ENCODE measurements at regions not wholly inside any gene's neighbourhood (a gene's known extent, or its start where the extent isn't known, plus 50 kb on each side); places are given as distances from the start of the nearest gene placed in this dataset.
"Not testable (repeated sequence)": the region's sequence is repeated elsewhere in the genome, so short reads cannot be mapped to it uniquely, and the experiment has no call there.

- Histone ChIP-seq H3K9me3 (ENCODE audit: control insufficient read depth in 1 of 2, low read length in 2 of 2) (peaks cover 4 to 18% of the 10 kb centered on the region in 2 donors), H3K27ac (ENCODE audit: low read length) (no peak overlapping the region), H3K4me1 (ENCODE audit: control insufficient read depth in 1 of 2, insufficient read depth in 2 of 2, low read length in 2 of 2) (no peaks in the 10 kb centered on the region), H3K27me3 (ENCODE audit: low read depth, low read length) (no peaks in the 10 kb centered on the region), H3K36me3 (ENCODE audit: control insufficient read depth in 1 of 2, insufficient read depth in 2 of 2, low read length in 2 of 2) (no peaks in the 10 kb centered on the region), H3K4me3 (ENCODE audit: low read depth in 1 of 2, low read length in 2 of 2) (no peak overlapping the region)
Measured at GRCh38 chr7:113267885-113268284, 149.5 kb upstream of the SMIM30 start.

GRCh38 chr7:113267271-113267670, 148.9 kb upstream of the SMIM30 start:
- no peaks in the 10 kb centered on the region for H3K27me3 ChIP-seq (ENCODE audit: low read depth, low read length)
- peaks cover 4 to 12% of the 10 kb centered on the region in 2 donors for H3K9me3 ChIP-seq (ENCODE audit: control insufficient read depth in 1 of 2, low read length in 2 of 2)
- no peaks in the 10 kb centered on the region for H3K4me1 ChIP-seq (ENCODE audit: control insufficient read depth in 1 of 2, insufficient read depth in 2 of 2, low read length in 2 of 2)
- H3K27ac ChIP-seq (ENCODE audit: low read length) = no peak overlapping the region
- no peak overlapping the region for H3K4me3 ChIP-seq (ENCODE audit: low read depth in 1 of 2, low read length in 2 of 2)
- H3K36me3 ChIP-seq (ENCODE audit: control insufficient read depth in 1 of 2, insufficient read depth in 2 of 2, low read length in 2 of 2) = no peaks in the 10 kb centered on the region

GRCh38 chr7:113263749-113264148, 145.4 kb upstream of the SMIM30 start:
- Histone ChIP-seq H3K27ac (ENCODE audit: low read length) (no peak overlapping the region), H3K4me1 (ENCODE audit: control insufficient read depth in 1 of 2, insufficient read depth in 2 of 2, low read length in 2 of 2) (no peaks in the 10 kb centered on the region), H3K36me3 (ENCODE audit: control insufficient read depth in 1 of 2, insufficient read depth in 2 of 2, low read length in 2 of 2) (no peaks in the 10 kb centered on the region), H3K27me3 (ENCODE audit: low read depth, low read length) (no peaks in the 10 kb centered on the region), H3K4me3 (ENCODE audit: low read depth in 1 of 2, low read length in 2 of 2) (no peak overlapping the region), H3K9me3 (ENCODE audit: control insufficient read depth in 1 of 2, low read length in 2 of 2) (peaks cover under 1 to 1% of the 10 kb centered on the region in 2 donors)

- H3K4me3 ChIP-seq (ENCODE audit: low read depth in 1 of 2, low read length in 2 of 2); H3K27me3 ChIP-seq (ENCODE audit: low read depth, low read length); H3K9me3 ChIP-seq (ENCODE audit: control insufficient read depth in 1 of 2, low read length in 2 of 2); H3K36me3 ChIP-seq (ENCODE audit: control insufficient read depth in 1 of 2, insufficient read depth in 2 of 2, low read length in 2 of 2); H3K27ac ChIP-seq (ENCODE audit: low read length); H3K4me1 ChIP-seq (ENCODE audit: control insufficient read depth in 1 of 2, insufficient read depth in 2 of 2, low read length in 2 of 2): not testable (repeated sequence)
Measured at GRCh38 chr7:113263215-113263742, 144.9 kb upstream of the SMIM30 start.

GRCh38 chr7:113256883-113257531, 138.7 kb upstream of the SMIM30 start:
- H3K27me3 ChIP-seq (ENCODE audit: low read depth, low read length) = no peaks in the 10 kb centered on the region
- no peak overlapping the region for H3K27ac ChIP-seq (ENCODE audit: low read length)
- H3K4me1 ChIP-seq (ENCODE audit: control insufficient read depth in 1 of 2, insufficient read depth in 2 of 2, low read length in 2 of 2) = no peaks in the 10 kb centered on the region
- H3K4me3 ChIP-seq (ENCODE audit: low read depth in 1 of 2, low read length in 2 of 2) = no peak overlapping the region
- H3K9me3 ChIP-seq (ENCODE audit: control insufficient read depth in 1 of 2, low read length in 2 of 2) = no peaks in the 10 kb centered on the region
- H3K36me3 ChIP-seq (ENCODE audit: control insufficient read depth in 1 of 2, insufficient read depth in 2 of 2, low read length in 2 of 2) = no peaks in the 10 kb centered on the region

- Histone ChIP-seq H3K4me3 (ENCODE audit: low read depth in 1 of 2, low read length in 2 of 2) (no peak overlapping the region), H3K27ac (ENCODE audit: low read length) (no peak overlapping the region), H3K36me3 (ENCODE audit: control insufficient read depth in 1 of 2, insufficient read depth in 2 of 2, low read length in 2 of 2) (no peaks in the 10 kb centered on the region), H3K9me3 (ENCODE audit: control insufficient read depth in 1 of 2, low read length in 2 of 2) (no peaks in the 10 kb centered on the region), H3K27me3 (ENCODE audit: low read depth, low read length) (no peaks in the 10 kb centered on the region), H3K4me1 (ENCODE audit: control insufficient read depth in 1 of 2, insufficient read depth in 2 of 2, low read length in 2 of 2) (no peaks in the 10 kb centered on the region)
Measured at GRCh38 chr7:113247198-113247597, 128.8 kb upstream of the SMIM30 start.

- Histone ChIP-seq H3K27ac (ENCODE audit: low read length) (no peak overlapping the region), H3K4me3 (ENCODE audit: low read depth in 1 of 2, low read length in 2 of 2) (no peak overlapping the region), H3K9me3 (ENCODE audit: control insufficient read depth in 1 of 2, low read length in 2 of 2) (no peaks in the 10 kb centered on the region), H3K36me3 (ENCODE audit: control insufficient read depth in 1 of 2, insufficient read depth in 2 of 2, low read length in 2 of 2) (no peaks in the 10 kb centered on the region), H3K4me1 (ENCODE audit: control insufficient read depth in 1 of 2, insufficient read depth in 2 of 2, low read length in 2 of 2) (no peaks in the 10 kb centered on the region), H3K27me3 (ENCODE audit: low read depth, low read length) (no peaks in the 10 kb centered on the region)
Measured at GRCh38 chr7:113246738-113247137, 128.4 kb upstream of the SMIM30 start.

- no peaks in the 10 kb centered on the region for H3K9me3 ChIP-seq (ENCODE audit: control insufficient read depth in 1 of 2, low read length in 2 of 2)
- H3K4me1 ChIP-seq (ENCODE audit: control insufficient read depth in 1 of 2, insufficient read depth in 2 of 2, low read length in 2 of 2) = no peaks in the 10 kb centered on the region
- no peak overlapping the region for H3K27ac ChIP-seq (ENCODE audit: low read length)
- no peaks in the 10 kb centered on the region for H3K27me3 ChIP-seq (ENCODE audit: low read depth, low read length)
- no peaks in the 10 kb centered on the region for H3K36me3 ChIP-seq (ENCODE audit: control insufficient read depth in 1 of 2, insufficient read depth in 2 of 2, low read length in 2 of 2)
- no peak overlapping the region for H3K4me3 ChIP-seq (ENCODE audit: low read depth in 1 of 2, low read length in 2 of 2)
Measured at GRCh38 chr7:113232885-113233284, 114.5 kb upstream of the SMIM30 start.

- Histone ChIP-seq H3K9me3 (ENCODE audit: control insufficient read depth in 1 of 2, low read length in 2 of 2) (peaks cover 0 to 4% of the 10 kb centered on the region in 2 donors), H3K36me3 (ENCODE audit: control insufficient read depth in 1 of 2, insufficient read depth in 2 of 2, low read length in 2 of 2) (no peaks in the 10 kb centered on the region), H3K4me1 (ENCODE audit: control insufficient read depth in 1 of 2, insufficient read depth in 2 of 2, low read length in 2 of 2) (no peaks in the 10 kb centered on the region), H3K27ac (ENCODE audit: low read length) (no peak overlapping the region), H3K4me3 (ENCODE audit: low read depth in 1 of 2, low read length in 2 of 2) (no peak overlapping the region), H3K27me3 (ENCODE audit: low read depth, low read length) (no peaks in the 10 kb centered on the region)
Measured at GRCh38 chr7:113230691-113231090, 112.3 kb upstream of the SMIM30 start.

GRCh38 chr7:113217314-113217713, 99.0 kb upstream of the SMIM30 start:
- Histone ChIP-seq H3K4me3 (ENCODE audit: low read depth in 1 of 2, low read length in 2 of 2) (no peak overlapping the region), H3K9me3 (ENCODE audit: control insufficient read depth in 1 of 2, low read length in 2 of 2) (no peaks in the 10 kb centered on the region), H3K36me3 (ENCODE audit: control insufficient read depth in 1 of 2, insufficient read depth in 2 of 2, low read length in 2 of 2) (no peaks in the 10 kb centered on the region), H3K27ac (ENCODE audit: low read length) (no peak overlapping the region), H3K27me3 (ENCODE audit: low read depth, low read length) (no peaks in the 10 kb centered on the region), H3K4me1 (ENCODE audit: control insufficient read depth in 1 of 2, insufficient read depth in 2 of 2, low read length in 2 of 2) (no peaks in the 10 kb centered on the region)

GRCh38 chr7:113216038-113216437, 97.7 kb upstream of the SMIM30 start:
- Histone ChIP-seq H3K27ac (ENCODE audit: low read length) (no peak overlapping the region), H3K4me3 (ENCODE audit: low read depth in 1 of 2, low read length in 2 of 2) (no peak overlapping the region), H3K9me3 (ENCODE audit: control insufficient read depth in 1 of 2, low read length in 2 of 2) (no peaks in the 10 kb centered on the region), H3K4me1 (ENCODE audit: control insufficient read depth in 1 of 2, insufficient read depth in 2 of 2, low read length in 2 of 2) (no peaks in the 10 kb centered on the region), H3K36me3 (ENCODE audit: control insufficient read depth in 1 of 2, insufficient read depth in 2 of 2, low read length in 2 of 2) (no peaks in the 10 kb centered on the region), H3K27me3 (ENCODE audit: low read depth, low read length) (no peaks in the 10 kb centered on the region)

Data from muscle layer of duodenum (tissue), 2 donors.